Lower leg skin (tissue), 4 donors: ENCODE measurements at regions not wholly inside any gene's neighbourhood (a gene's known extent, or its start where the extent isn't known, plus 50 kb on each side); places are given as distances from the start of the nearest gene placed in this dataset.

Source experiments
- DNase-seq, 2 donors: peaks; one replicate each; pipeline ENCODE4 v3.0.0-alpha.2; 2019; ENCODE audit warnings: low spot score in 2 of 2
- H3K4me3 ChIP-seq: fragments of 200-600 bp; sonication (generic); 2 replicates; pipeline ENCODE4 v1.5.1; 2017; ENCODE audit warnings: mild to moderate bottlenecking, low read depth; ENCODE audit not compliant: poor library complexity, severe bottlenecking
- POLR2A ChIP-seq, 2 donors: fragments of 450-650 bp; IDR thresholded peaks; one replicate each; pipeline ENCODE4 v1.6.1; 2016 to 2017; ENCODE audit warnings: antibody characterized with exemption in 2 of 2, mild to moderate bottlenecking in 1 of 2, moderate library complexity in 1 of 2
- whole genome bisulfite sequencing, 2 donors: methylation state at CpG; one replicate each; pipeline ENCODE4 v1.1.5; 2018; 5-methylcytosine and 5-hydroxymethylcytosine counted together
- intact Hi-C: fragments of 100-400 bp; cut with DNase I; formaldehyde crosslinking; loops from one replicate; pipeline ENCODE4 v1.15.0; 2023; ENCODE audit warnings: low total_unique reads
- TF ChIP-seq, protein P1 (sequence below), 3 donors: fragments of 450-650 bp; IDR thresholded peaks; one replicate each; pipeline ENCODE4 v1.5.1; 2016; ENCODE audit warnings: antibody characterized with exemption in 3 of 3, mild to moderate bottlenecking in 3 of 3, moderate library complexity in 2 of 3

DNA sequence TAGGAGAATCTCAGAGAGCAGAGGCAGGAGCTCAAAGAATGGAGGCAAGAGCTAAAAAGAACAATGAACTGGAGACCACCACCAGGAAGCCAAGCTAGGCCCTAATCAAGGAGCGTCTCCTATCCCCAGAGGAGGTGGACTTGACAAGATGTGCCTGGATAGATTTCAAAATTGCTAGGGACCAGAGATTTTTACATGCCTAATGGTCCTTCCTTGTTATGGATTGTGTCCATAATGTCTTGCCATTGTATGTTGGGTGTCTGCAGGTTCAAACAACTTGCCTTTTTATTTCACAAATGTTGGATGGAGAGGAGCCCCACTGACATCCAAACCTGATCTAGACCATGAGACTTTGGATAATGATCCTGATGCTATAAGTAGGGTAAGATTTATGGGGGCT lies 88.2 kb upstream of the TP53I11 start:
- H3K4me3 ChIP-seq, result no peak overlapping the region
- no peak for DNase-seq
- WGBS, 2 donors, result 92 to 100% methylated on average over 1 of the region's 1 CpG
- TF ChIP-seq, protein P1, sequence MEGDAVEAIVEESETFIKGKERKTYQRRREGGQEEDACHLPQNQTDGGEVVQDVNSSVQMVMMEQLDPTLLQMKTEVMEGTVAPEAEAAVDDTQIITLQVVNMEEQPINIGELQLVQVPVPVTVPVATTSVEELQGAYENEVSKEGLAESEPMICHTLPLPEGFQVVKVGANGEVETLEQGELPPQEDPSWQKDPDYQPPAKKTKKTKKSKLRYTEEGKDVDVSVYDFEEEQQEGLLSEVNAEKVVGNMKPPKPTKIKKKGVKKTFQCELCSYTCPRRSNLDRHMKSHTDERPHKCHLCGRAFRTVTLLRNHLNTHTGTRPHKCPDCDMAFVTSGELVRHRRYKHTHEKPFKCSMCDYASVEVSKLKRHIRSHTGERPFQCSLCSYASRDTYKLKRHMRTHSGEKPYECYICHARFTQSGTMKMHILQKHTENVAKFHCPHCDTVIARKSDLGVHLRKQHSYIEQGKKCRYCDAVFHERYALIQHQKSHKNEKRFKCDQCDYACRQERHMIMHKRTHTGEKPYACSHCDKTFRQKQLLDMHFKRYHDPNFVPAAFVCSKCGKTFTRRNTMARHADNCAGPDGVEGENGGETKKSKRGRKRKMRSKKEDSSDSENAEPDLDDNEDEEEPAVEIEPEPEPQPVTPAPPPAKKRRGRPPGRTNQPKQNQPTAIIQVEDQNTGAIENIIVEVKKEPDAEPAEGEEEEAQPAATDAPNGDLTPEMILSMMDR (IDR thresholded peaks at IDR 0.05), result no peak
- TF ChIP-seq POLR2A (IDR thresholded peaks at IDR 0.05), result no peak
- intact Hi-C loops, result no loop called here

DNA sequence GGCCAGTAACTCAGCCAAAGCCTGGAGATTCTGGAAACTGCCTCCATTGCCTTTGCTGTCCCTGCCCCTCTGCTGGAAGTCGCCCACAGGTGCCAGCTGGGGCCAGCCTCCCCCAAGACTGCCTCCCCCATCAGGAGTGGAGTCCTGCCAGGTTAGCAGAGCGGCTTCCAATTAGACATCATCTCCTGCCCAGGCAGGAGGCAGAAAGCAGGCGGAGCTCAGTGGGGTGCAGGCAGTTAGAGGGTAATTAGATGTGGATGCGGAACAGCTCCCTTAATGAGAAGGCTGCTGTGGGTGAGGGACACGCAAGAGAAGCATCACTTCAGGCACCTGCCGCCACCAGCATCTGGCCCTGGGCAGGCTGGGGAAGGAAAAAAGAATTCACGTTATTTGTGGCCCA lies 90.9 kb upstream of the TP53I11 start:
- no peak for DNase-seq
- no peak overlapping the region for H3K4me3 ChIP-seq
- TF ChIP-seq POLR2A (IDR thresholded peaks at IDR 0.05), result no peak
- intact Hi-C loops, result no loop called here
- 58 to 61% methylated on average over 7 of the region's 7 CpGs for WGBS, 2 donors

DNA sequence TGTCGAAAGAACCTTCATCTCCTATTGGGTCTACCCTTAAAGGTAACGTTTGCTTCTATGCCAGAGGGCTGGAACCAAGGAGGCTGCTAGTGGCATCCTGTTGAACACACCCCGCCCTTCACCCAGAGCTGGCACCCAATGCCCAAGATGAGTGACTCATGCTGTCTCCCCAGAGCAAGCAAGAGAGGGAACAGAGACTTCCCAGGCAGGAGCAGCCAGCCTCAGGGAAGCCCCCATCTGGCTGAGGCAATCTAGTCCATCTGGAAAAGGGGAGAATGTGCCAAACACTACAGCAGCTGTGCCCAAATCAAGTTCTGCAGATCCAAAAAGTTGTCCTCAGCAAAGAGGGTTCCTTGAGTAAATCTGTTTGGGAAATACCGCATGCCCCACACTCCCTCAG lies 91.9 kb upstream of the TP53I11 start:
- intact Hi-C loops, result no loop called here
- DNase-seq, result peak; percentile 69 to 91
- no peak overlapping the region for H3K4me3 ChIP-seq
- TF ChIP-seq POLR2A (IDR thresholded peaks at IDR 0.05), result no peak
- TF ChIP-seq, protein P1 (IDR thresholded peaks at IDR 0.05), result no peak
- WGBS, 2 donors, result 23 to 32% methylated on average over 4 of the region's 4 CpGs

DNA sequence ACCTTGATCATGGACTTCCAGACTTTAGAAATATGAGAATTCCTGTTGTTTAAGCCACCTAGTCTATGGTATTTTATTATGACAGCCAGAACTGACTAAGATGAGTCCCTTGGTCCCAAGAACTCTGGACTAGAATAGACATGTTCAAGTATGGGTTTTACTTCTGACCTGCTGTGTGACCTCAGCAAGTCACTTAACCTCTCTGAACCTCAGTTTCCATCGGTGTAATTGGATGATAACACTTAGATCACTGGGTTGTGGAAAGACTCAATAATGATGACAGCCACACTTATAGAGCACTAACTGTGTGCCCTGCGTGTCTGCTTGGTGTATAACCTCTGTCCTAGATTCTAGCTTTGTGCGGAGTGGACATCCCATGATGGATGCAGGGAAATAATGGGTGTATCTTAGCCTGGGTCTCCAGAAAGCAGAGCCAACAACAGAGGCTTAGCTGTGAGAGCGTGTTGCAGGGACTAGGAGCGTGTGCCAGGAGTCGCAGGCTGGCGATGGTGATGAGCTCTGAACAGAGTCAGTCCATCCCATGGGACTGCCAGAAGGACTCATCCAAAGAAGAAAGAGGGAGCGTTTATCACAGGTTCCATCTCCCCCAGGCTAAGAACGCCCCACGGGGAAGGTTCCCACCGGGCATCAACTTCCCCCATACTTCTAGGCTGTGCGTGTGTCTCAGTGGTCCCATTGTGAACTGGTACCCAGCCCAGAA lies 93.2 kb upstream of the TP53I11 start:
- no peak for DNase-seq
- no peak for TF ChIP-seq POLR2A (IDR thresholded peaks at IDR 0.05)
- TF ChIP-seq, protein P1 (IDR thresholded peaks at IDR 0.05), result no peak
- WGBS, 2 donors, result 84 to 88% methylated on average over 12 of the region's 12 CpGs
- intact Hi-C loops, result no loop called here
- H3K4me3 ChIP-seq, result no peak overlapping the region

DNA sequence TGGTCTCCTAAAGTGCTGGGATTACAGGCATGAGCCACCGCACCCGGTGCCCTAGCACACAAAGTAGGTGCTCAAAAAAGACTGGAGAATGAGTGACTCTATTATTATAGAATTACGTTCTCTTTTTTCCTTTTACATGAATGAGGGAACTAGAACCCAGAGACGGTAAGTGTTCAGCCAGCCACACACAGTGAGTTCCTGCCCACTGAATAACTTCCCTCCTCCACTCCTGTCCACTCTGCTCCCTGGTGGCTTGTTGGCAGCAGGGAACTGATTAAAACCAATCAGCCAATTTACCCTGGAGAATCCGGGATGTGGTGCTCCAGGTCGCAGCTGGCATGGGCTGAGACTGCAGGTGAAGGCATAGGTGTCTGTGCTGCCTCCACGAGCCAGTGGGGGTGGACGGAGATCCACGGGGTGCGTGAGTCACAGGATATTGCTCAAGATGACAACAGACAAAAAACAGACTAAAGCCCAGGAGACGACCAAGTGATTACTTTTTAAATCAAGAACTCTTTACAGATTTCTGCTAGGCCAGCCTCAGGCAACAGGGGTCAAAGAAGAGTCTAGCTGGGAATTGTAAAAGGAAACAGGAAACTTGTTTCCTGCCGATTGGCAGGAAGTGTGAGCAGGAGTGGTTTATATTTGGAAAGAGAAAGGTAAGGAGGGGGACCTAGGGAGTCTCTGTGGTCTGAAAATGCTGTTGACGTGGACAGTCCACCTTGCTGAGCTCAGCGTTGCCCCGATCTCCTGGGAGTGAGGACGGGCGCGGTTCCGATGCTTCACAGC lies 95.2 kb upstream of the TP53I11 start:
- intact Hi-C loops, result no loop called here
- no peak for TF ChIP-seq POLR2A (IDR thresholded peaks at IDR 0.05)
- TF ChIP-seq, protein P1 (IDR thresholded peaks at IDR 0.05), result no peak
- DNase-seq, result peak; percentile 82 to 95
- 43 to 52% methylated on average over 19 of the region's 19 CpGs for WGBS, 2 donors
- H3K4me3 ChIP-seq, result no peak overlapping the region

DNA sequence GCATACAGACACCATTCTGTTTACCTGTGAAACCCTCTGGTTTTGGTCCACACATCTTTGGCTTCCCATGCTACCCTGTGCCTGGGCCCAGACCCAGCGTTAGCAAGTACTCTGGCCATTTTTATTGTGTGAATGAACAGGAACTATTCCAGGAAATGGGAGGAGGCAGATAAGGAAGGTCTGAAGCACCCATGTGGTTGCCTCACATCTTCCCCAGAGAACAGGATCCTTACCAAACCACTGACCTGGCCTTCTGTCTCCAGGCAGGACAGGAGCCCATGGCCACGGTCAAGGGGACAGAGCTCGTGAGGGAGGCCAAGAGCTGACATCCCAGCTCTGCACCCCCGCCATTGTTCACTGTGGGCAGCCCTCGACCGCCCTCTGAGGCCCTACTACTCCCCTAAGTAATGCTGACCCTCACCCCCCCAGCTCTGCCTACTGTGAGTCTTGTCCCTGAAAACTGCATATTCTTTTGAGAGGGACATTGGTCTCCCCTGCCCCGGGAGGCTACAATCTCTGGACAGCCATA lies 97.7 kb upstream of the TP53I11 start:
- TF ChIP-seq, protein P1 (IDR thresholded peaks at IDR 0.05), result no peak
- TF ChIP-seq POLR2A (IDR thresholded peaks at IDR 0.05), result no peak
- intact Hi-C loops, result no loop called here
- WGBS, 2 donors, result 85 to 90% methylated on average over 7 of the region's 7 CpGs
- no peak overlapping the region for H3K4me3 ChIP-seq
- peak in 1 of 2 donors; percentile 79 for DNase-seq
